PC-3 (cell line): ENCODE measurements at regions not wholly inside any gene's neighbourhood (a gene's known extent, or its start where the extent isn't known, plus 50 kb on each side); places are given as distances from the start of the nearest gene placed in this dataset.

Experiments used
- ATAC-seq: fragments of 200-7000 bp; cut with Tn5 transposase; 2 replicates; pipeline ENCODE4 v1.9.1; 2020; ENCODE audit warnings: mild to moderate bottlenecking, moderate library complexity
- BruUV-seq: library from RNA; stranded (reverse); fragments of 400-500 nt; replicated peaks from 2 replicates; lab custom pipeline; 2021; lab: Mats Ljungman, UMichigan
- CTCF ChIA-PET: fragments of 300-600 bp; sonication (Branson Sonifier 250); formaldehyde crosslinking; loops from one replicate; lab custom pipeline; 2022; ENCODE audit warnings: antibody characterized with exemption; lab: Charles Lee
- POLR2A ChIA-PET: fragments of 300-600 bp; sonication (Branson Sonifier 250); formaldehyde crosslinking; loops from one replicate; lab custom pipeline; 2022; ENCODE audit warnings: antibody characterized with exemption; ENCODE audit not compliant: unreplicated experiment; lab: Charles Lee
- DNase-seq: peaks from one replicate; pipeline ENCODE4 v3.0.0-alpha.2; 2015
- H2AFZ ChIP-seq: fragments of 300-600 bp; sonication (generic); 2 replicates; pipeline ENCODE4 v1.6.0; 2016; ENCODE audit warnings: antibody characterized with exemption, low read length
- H3F3A ChIP-seq: fragments of 300-600 bp; sonication (generic); one replicate; pipeline ENCODE4 v1.6.0; 2017; ENCODE audit warnings: antibody characterized with exemption, low read length, control low read depth, mild to moderate bottlenecking; ENCODE audit not compliant: unreplicated experiment
- H3K27ac ChIP-seq: fragments of 300-600 bp; sonication (generic); 2 replicates; pipeline ENCODE4 v1.5.1; 2016; ENCODE audit warnings: mild to moderate bottlenecking, low read length
- H3K27me3 ChIP-seq: fragments of 300-600 bp; sonication (generic); 2 replicates; pipeline ENCODE4 v1.6.1; 2016; ENCODE audit warnings: low read length, mixed read lengths
- H3K36me3 ChIP-seq: fragments of 300-600 bp; sonication (generic); 2 replicates; pipeline ENCODE4 v1.6.1; 2016; ENCODE audit warnings: low read depth, mixed run types, low read length, mixed read lengths
- H3K4me1 ChIP-seq: fragments of 300-600 bp; sonication (generic); 2 replicates; pipeline ENCODE4 v1.5.1; 2016; ENCODE audit warnings: low read length; ENCODE audit not compliant: insufficient read depth
- H3K4me2 ChIP-seq: fragments of 300-600 bp; sonication (generic); 2 replicates; pipeline ENCODE4 v1.6.0; 2016; ENCODE audit warnings: low read length
- H3K4me3 ChIP-seq: fragments of 300-600 bp; sonication (generic); 2 replicates; pipeline ENCODE4 v1.5.1; 2016; ENCODE audit warnings: mild to moderate bottlenecking, low read length, mixed read lengths
- H3K79me2 ChIP-seq: fragments of 300-600 bp; sonication (generic); 2 replicates; pipeline ENCODE4 v1.6.1; 2017; ENCODE audit warnings: low read length, mixed read lengths
- H3K9ac ChIP-seq: fragments of 300-600 bp; sonication (generic); 2 replicates; pipeline ENCODE4 v1.6.0; 2016; ENCODE audit warnings: mild to moderate bottlenecking, low read length
- H3K9me2 ChIP-seq: fragments of 300-600 bp; sonication (generic); replicated peaks from 2 replicates; pipeline ENCODE4 v1.6.1; 2016; ENCODE audit warnings: mixed run types, low read length, mixed read lengths
- H3K9me3 ChIP-seq: fragments of 300-600 bp; sonication (generic); 2 replicates; pipeline ENCODE4 v1.6.1; 2016; ENCODE audit warnings: low read length, mixed read lengths
- H4K20me1 ChIP-seq: fragments of 300-600 bp; sonication (generic); 2 replicates; pipeline ENCODE4 v1.6.1; 2016; ENCODE audit warnings: low read length, mixed read lengths
- EZH2 ChIP-seq: fragments of 300-600 bp; sonication (generic); IDR thresholded peaks from one replicate; pipeline ENCODE4 v1.6.1; 2017; ENCODE audit warnings: antibody characterized with exemption, mild to moderate bottlenecking, low read length; ENCODE audit not compliant: unreplicated experiment
- EZH2phosphoT487 ChIP-seq: fragments of 300-600 bp; sonication (generic); IDR thresholded peaks from 2 replicates; pipeline ENCODE4 v1.6.1; 2018; ENCODE audit warnings: mild to moderate bottlenecking, antibody characterized with exemption, low read length, borderline replicate concordance
- intact Hi-C: fragments of 100-400 bp; cut with micrococcal nuclease; formaldehyde crosslinking; loops from 2 replicates; pipeline ENCODE4 v1.9.0; 2023
- TF ChIP-seq, protein P1 (sequence below): fragments of 300-600 bp; sonication (generic); conservative IDR thresholded peaks from 2 replicates; pipeline ENCODE4 v1.5.1; 2017; ENCODE audit warnings: antibody characterized with exemption, low read depth, mild to moderate bottlenecking, low read length

DNA sequence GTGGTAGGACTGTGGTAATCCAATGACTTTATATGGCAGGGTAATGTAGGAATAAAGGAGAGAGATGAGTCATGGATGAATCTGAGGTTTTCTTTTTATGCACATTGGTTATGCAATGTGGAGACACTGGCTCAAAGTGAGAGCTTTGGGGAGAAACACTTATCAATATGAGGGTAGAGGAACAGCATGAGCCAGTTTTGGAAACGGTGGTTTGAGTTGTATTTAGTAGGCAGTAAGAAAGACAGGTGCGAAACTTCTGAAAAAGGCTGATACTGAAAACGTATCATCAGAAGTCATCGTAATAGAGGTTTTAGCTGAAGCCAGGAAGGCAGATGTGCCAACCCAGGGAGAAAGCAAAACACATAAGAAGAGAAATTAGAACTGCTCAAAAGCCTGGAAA is 854.8 kb upstream of the SEL1L start:
- no peak overlapping the region for H2AFZ ChIP-seq
- no peaks in the 10 kb centered on the region for H3K36me3 ChIP-seq
- no peak overlapping the region for H3K4me3 ChIP-seq
- no peaks in the 10 kb centered on the region for H4K20me1 ChIP-seq
- no peaks in the 10 kb centered on the region for H3F3A ChIP-seq
- BruUV-seq: no TSS peak
- H3K27me3 ChIP-seq: no peaks in the 10 kb centered on the region
- H3K4me1 ChIP-seq: no peaks in the 10 kb centered on the region
- TF ChIP-seq EZH2phosphoT487: no peak
- TF ChIP-seq EZH2: no peak
- TF ChIP-seq, protein P1, sequence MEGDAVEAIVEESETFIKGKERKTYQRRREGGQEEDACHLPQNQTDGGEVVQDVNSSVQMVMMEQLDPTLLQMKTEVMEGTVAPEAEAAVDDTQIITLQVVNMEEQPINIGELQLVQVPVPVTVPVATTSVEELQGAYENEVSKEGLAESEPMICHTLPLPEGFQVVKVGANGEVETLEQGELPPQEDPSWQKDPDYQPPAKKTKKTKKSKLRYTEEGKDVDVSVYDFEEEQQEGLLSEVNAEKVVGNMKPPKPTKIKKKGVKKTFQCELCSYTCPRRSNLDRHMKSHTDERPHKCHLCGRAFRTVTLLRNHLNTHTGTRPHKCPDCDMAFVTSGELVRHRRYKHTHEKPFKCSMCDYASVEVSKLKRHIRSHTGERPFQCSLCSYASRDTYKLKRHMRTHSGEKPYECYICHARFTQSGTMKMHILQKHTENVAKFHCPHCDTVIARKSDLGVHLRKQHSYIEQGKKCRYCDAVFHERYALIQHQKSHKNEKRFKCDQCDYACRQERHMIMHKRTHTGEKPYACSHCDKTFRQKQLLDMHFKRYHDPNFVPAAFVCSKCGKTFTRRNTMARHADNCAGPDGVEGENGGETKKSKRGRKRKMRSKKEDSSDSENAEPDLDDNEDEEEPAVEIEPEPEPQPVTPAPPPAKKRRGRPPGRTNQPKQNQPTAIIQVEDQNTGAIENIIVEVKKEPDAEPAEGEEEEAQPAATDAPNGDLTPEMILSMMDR: no peak
- intact Hi-C loops: no loop called here
- CTCF ChIA-PET: no interaction called here
- no peak overlapping the region for H3K9ac ChIP-seq
- DNase-seq (no peak), ATAC-seq (no peak)
- POLR2A ChIA-PET: no interaction called here
- peaks cover 5% of the 10 kb centered on the region for H3K9me3 ChIP-seq
- no peaks in the 10 kb centered on the region for H3K79me2 ChIP-seq
- H3K9me2 ChIP-seq: no peaks in the 10 kb centered on the region
- no peak overlapping the region for H3K27ac ChIP-seq
- H3K4me2 ChIP-seq: no peak overlapping the region

DNA sequence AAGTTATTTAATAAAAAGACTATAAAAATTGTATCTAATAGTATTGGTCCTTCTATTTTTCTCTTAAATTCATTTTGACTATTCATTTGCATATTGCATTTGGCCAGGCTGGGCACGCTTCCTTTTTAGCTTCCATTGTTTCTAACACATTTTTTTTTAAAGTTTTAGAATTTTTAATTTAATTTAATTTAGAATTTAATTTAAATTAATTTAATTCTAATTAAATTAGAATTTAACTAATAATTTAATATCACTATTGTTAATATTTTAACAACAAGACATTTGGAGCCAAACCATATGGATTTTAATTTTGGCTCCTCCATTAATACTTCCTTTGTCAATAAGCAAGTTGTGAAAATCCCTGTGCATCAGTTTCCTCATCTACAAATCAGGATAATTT is 856.9 kb upstream of the SEL1L start:
- Histone ChIP-seq H3K4me1 (no peaks in the 10 kb centered on the region), H3K36me3 (no peaks in the 10 kb centered on the region), H3K4me3 (no peak overlapping the region), H4K20me1 (no peaks in the 10 kb centered on the region), H3K9me3 (peaks cover 5% of the 10 kb centered on the region), H2AFZ (no peak overlapping the region), H3K27ac (no peak overlapping the region), H3K4me2 (no peak overlapping the region), H3K9me2 (no peaks in the 10 kb centered on the region), H3K27me3 (no peaks in the 10 kb centered on the region), H3K79me2 (no peaks in the 10 kb centered on the region), H3K9ac (no peak overlapping the region), H3F3A (no peaks in the 10 kb centered on the region)
- no peak for ATAC-seq
- TF ChIP-seq, protein P1: no peak
- TF ChIP-seq EZH2 (no peak), EZH2phosphoT487 (no peak)
- BruUV-seq: no TSS peak
- ChIA-PET CTCF (no interaction called here), POLR2A (no interaction called here)
- intact Hi-C loops: no loop called here
- no peak for DNase-seq

DNA sequence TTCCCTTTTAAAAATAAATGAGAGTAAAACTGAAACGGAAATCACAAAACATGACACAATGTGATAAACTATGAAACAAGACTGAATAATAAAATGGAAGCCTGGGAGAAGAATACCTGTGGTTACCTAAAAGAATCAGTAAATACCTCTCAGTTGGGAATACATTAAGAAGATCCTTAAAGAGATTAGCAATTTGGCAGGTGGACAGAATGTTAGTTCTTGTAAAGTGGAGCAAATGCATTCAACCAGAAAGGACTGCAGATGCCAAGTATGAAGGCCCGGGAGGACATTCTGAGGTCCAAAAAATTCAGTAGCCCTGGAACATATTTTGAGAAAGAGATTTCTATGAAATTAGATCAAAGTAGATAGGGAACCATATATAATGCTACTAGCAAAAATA is 861.3 kb upstream of the SEL1L start:
- Histone ChIP-seq H3K4me1 (no peaks in the 10 kb centered on the region), H3K79me2 (no peaks in the 10 kb centered on the region), H3F3A (no peaks in the 10 kb centered on the region), H3K4me2 (no peak overlapping the region), H3K27ac (no peak overlapping the region), H3K27me3 (no peaks in the 10 kb centered on the region), H2AFZ (no peak overlapping the region), H3K9me2 (no peaks in the 10 kb centered on the region), H3K9ac (no peak overlapping the region), H3K4me3 (no peak overlapping the region), H4K20me1 (no peaks in the 10 kb centered on the region), H3K36me3 (no peaks in the 10 kb centered on the region), H3K9me3 (peaks cover 9% of the 10 kb centered on the region)
- DNase-seq (no peak), ATAC-seq (no peak)
- TF ChIP-seq, protein P1: no peak
- TF ChIP-seq EZH2phosphoT487 (no peak), EZH2 (no peak)
- ChIA-PET CTCF (no interaction called here), POLR2A (no interaction called here)
- intact Hi-C loops: no loop called here
- BruUV-seq: no TSS peak
